B cell (primary cell): ENCODE measurements at regions not wholly inside any gene's neighbourhood (a gene's known extent, or its start where the extent isn't known, plus 50 kb on each side); places are given as distances from the start of the nearest gene placed in this dataset.

Source experiments
- ATAC-seq: fragments of 200-7000 bp; cut with Tn5 transposase; one replicate; pipeline ENCODE4 v1.10.0; 2021; ENCODE audit warnings: low read depth, mild to moderate bottlenecking, moderate number of reproducible peaks, moderate library complexity
- CTCF ChIA-PET: fragments of 350-600 bp; sonication (Branson Sonifier 250); formaldehyde crosslinking; loops from one replicate; lab custom pipeline; 2021; ENCODE audit warnings: antibody characterized with exemption, inconsistent platforms; lab: Charles Lee
- POLR2A ChIA-PET: fragments of 350-600 bp; sonication (Branson Sonifier 250); formaldehyde crosslinking; loops from one replicate; lab custom pipeline; 2021; ENCODE audit warnings: antibody characterized with exemption; lab: Charles Lee
- DNase-seq: peaks from one replicate; pipeline ENCODE4 v3.0.0; 2013
- H2AFZ ChIP-seq: 2 replicates; pipeline ENCODE4 v1.6.1; 2012; ENCODE audit warnings: mild to moderate bottlenecking, low read depth, low read length; ENCODE audit not compliant: insufficient read depth, poor library complexity, severe bottlenecking
- H3K27ac ChIP-seq, 2 donors: 1 replicate in 1 of 2; 2 replicates in 1 of 2; pipeline ENCODE4 v1.5.1; 2012 to 2013; ENCODE audit warnings: low read length in 2 of 2, mild to moderate bottlenecking in 2 of 2, moderate library complexity in 1 of 2
- H3K27me3 ChIP-seq, 4 experiments: fragments of 200-600 bp in 1 of 4; sonication (generic) in 1 of 4; replicated peaks in 1 of 4; 1 replicate in 2 of 4; 2 replicates in 2 of 4; pipeline versions ENCODE4 v1.6.1 to v1.7.0; 2013 to 2016; ENCODE audit warnings: low read length in 3 of 4, mild to moderate bottlenecking in 2 of 4, mixed read lengths in 1 of 4, moderate library complexity in 1 of 4; ENCODE audit not compliant: insufficient read depth in 4 of 4, control insufficient read depth in 3 of 4; ENCODE audit errors: control extremely low read depth in 1 of 4
- H3K36me3 ChIP-seq, 2 experiments: replicated peaks in 1 of 2; 1 replicate in 1 of 2; 2 replicates in 1 of 2; pipeline versions ENCODE4 v1.6.1 to v1.7.1; 2013; ENCODE audit warnings: low read length in 1 of 2; ENCODE audit not compliant: insufficient read depth in 2 of 2, control insufficient read depth in 1 of 2; ENCODE audit errors: control extremely low read depth in 1 of 2, extremely low read depth in 1 of 2
- H3K4me1 ChIP-seq, 2 donors: fragments of 200-600 bp in 1 of 2; sonication (generic) in 1 of 2; 1 replicate in 1 of 2; 2 replicates in 1 of 2; pipeline versions ENCODE4 v1.5.1 to v1.6.1; 2013 to 2017; ENCODE audit warnings: low read length in 2 of 2; ENCODE audit not compliant: control insufficient read depth in 2 of 2, insufficient read depth in 2 of 2
- H3K4me2 ChIP-seq: replicated peaks from 2 replicates; pipeline ENCODE3; 2012; ENCODE audit warnings: mild to moderate bottlenecking, low read depth, low read length; ENCODE audit not compliant: poor library complexity, severe bottlenecking
- H3K4me3 ChIP-seq, 5 experiments: fragments of 200-600 bp in 1 of 5; sonication (generic) in 1 of 5; 1 replicate in 3 of 5; 2 replicates in 2 of 5; pipeline versions ENCODE4 v1.5.1 to v1.7.0; 2011 to 2016; ENCODE audit warnings: low read length in 4 of 5, mild to moderate bottlenecking in 4 of 5, low read depth in 2 of 5, control low read depth in 1 of 5, moderate library complexity in 1 of 5; ENCODE audit not compliant: insufficient read depth in 1 of 5; ENCODE audit errors: control extremely low read depth in 1 of 5, extremely low read depth in 1 of 5
- H3K79me2 ChIP-seq: fragments of 200-600 bp; sonication (generic); one replicate; pipeline ENCODE4 v1.6.0; 2016; ENCODE audit warnings: low read length; ENCODE audit not compliant: control insufficient read depth, insufficient read depth
- H3K9ac ChIP-seq: fragments of 200-600 bp; sonication (generic); 2 replicates; pipeline ENCODE4 v1.6.1; 2017; ENCODE audit warnings: mild to moderate bottlenecking, low read length, moderate library complexity
- H3K9me3 ChIP-seq, 3 donors: one replicate each; pipeline versions ENCODE4 v1.6.1 to v1.7.1; 2013; ENCODE audit warnings: low read length in 2 of 3; ENCODE audit not compliant: control insufficient read depth in 2 of 3, insufficient read depth in 1 of 3; ENCODE audit errors: control extremely low read depth in 1 of 3
- H4K20me1 ChIP-seq: 2 replicates; pipeline ENCODE4 v1.6.0; 2012; ENCODE audit warnings: mild to moderate bottlenecking, low read length; ENCODE audit not compliant: insufficient read depth, control insufficient read depth, poor library complexity, severe bottlenecking
- H3K27ac Mint-ChIP-seq: one replicate; pipeline ENCODE4 v1.8.0; 2021; ENCODE audit warnings: mixed read lengths
- H3K27me3 Mint-ChIP-seq: one replicate; pipeline ENCODE4 v1.8.0; 2021; ENCODE audit warnings: mixed read lengths
- H3K4me1 Mint-ChIP-seq: one replicate; pipeline ENCODE4 v1.8.0; 2021; ENCODE audit warnings: mixed read lengths
- H3K4me3 Mint-ChIP-seq: one replicate; pipeline ENCODE4 v1.8.0; 2021; ENCODE audit warnings: mixed read lengths
- H3K9me3 Mint-ChIP-seq: one replicate; pipeline ENCODE4 v1.8.0; 2022; ENCODE audit warnings: mixed read lengths; ENCODE audit not compliant: insufficient read depth
- EZH2 ChIP-seq: IDR thresholded peaks from 2 replicates; pipeline ENCODE4 v1.6.1; 2012; ENCODE audit warnings: borderline replicate concordance, low read depth, mild to moderate bottlenecking, moderate library complexity, low read length; ENCODE audit not compliant: insufficient read depth, poor library complexity, severe bottlenecking
- WGBS: methylation state at CpG from one replicate; pipeline ENCODE4 v1.1.5; 2013; ENCODE audit warnings: missing lambda C conversion rate; ENCODE audit not compliant: insufficient coverage; 5-methylcytosine and 5-hydroxymethylcytosine counted together
- intact Hi-C: fragments of 100-400 bp; cut with micrococcal nuclease; formaldehyde crosslinking; loops from one replicate; pipeline ENCODE4 v1.10.0; 2022
- TF ChIP-seq, protein P1 (sequence below): fragments of 200-600 bp; IDR thresholded peaks from one replicate; pipeline ENCODE4 v1.8.0; 2022; ENCODE audit warnings: antibody characterized with exemption, mild to moderate bottlenecking

DNA sequence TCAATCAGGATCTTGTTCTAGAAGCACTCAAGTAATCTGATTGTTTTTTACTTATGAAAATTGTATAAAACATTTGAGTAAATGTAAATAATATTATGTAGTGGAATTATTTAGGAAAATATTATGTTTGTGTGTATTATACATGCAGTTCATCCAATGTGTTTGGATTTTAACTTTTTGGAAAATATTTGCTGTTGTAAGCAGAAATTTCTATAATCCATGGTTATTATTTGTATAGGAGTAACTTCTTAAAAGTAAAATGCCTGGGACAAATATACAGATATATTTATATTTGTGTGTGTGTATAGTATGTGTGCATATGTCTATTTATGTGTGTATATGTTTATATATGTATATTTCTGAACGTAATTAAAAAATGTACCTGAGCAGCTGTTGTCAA, 1394.6 kb upstream of the AGA start:
- no peak for TF ChIP-seq EZH2
- TF ChIP-seq, protein P1, sequence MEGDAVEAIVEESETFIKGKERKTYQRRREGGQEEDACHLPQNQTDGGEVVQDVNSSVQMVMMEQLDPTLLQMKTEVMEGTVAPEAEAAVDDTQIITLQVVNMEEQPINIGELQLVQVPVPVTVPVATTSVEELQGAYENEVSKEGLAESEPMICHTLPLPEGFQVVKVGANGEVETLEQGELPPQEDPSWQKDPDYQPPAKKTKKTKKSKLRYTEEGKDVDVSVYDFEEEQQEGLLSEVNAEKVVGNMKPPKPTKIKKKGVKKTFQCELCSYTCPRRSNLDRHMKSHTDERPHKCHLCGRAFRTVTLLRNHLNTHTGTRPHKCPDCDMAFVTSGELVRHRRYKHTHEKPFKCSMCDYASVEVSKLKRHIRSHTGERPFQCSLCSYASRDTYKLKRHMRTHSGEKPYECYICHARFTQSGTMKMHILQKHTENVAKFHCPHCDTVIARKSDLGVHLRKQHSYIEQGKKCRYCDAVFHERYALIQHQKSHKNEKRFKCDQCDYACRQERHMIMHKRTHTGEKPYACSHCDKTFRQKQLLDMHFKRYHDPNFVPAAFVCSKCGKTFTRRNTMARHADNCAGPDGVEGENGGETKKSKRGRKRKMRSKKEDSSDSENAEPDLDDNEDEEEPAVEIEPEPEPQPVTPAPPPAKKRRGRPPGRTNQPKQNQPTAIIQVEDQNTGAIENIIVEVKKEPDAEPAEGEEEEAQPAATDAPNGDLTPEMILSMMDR: no peak
- H3K4me3 Mint-ChIP-seq: no peak overlapping the region
- Histone ChIP-seq H4K20me1 (no peaks in the 10 kb centered on the region), H3K4me2 (no peak overlapping the region), H3K27me3 (no peaks in the 10 kb centered on the region), H3K9me3 (peaks cover 0 to 1% (median 0%) of the 10 kb centered on the region in 3 donors), H3K36me3 (no peaks in the 10 kb centered on the region), H2AFZ (no peak overlapping the region), H3K79me2 (no peaks in the 10 kb centered on the region), H3K4me1 (no peaks in the 10 kb centered on the region), H3K9ac (no peak overlapping the region), H3K4me3 (no peak overlapping the region), H3K27ac (no peak overlapping the region)
- H3K9me3 Mint-ChIP-seq: peaks cover under 1% of the 10 kb centered on the region
- CTCF ChIA-PET: no interaction called here
- no peaks in the 10 kb centered on the region for H3K4me1 Mint-ChIP-seq
- no CpG with 5 or more reads among the region's 1 CpG for WGBS
- H3K27me3 Mint-ChIP-seq: no peaks in the 10 kb centered on the region
- no peak overlapping the region for H3K27ac Mint-ChIP-seq
- POLR2A ChIA-PET: no interaction called here
- no peak for DNase-seq
- ATAC-seq: no peak
- intact Hi-C loops: no loop called here

DNA sequence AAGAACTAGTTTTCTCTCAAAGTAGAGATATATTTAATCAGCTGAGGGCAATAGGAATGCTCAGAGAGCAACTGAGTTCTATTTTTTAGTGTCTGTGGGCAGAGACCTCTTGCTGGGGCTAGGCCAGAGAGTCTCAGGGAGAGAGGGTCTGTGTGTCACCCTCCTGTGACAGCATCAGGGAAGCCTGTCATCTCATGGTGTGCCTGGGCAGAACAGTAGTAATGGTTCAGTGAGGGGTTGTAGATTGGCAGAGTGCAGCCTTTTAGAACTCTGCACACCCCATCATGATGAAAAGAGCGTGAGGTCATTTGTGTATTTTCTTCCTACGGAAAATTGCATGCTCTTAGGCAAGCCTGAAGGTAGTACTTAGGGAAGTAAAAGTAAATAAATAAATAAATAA, 1396.5 kb upstream of the AGA start:
- no peak overlapping the region for H3K4me3 ChIP-seq
- Mint-ChIP-seq H3K27me3 (no peaks in the 10 kb centered on the region), H3K27ac (no peak overlapping the region), H3K9me3 (no peaks in the 10 kb centered on the region), H3K4me3 (no peak overlapping the region), H3K4me1 (no peaks in the 10 kb centered on the region)
- H3K27ac ChIP-seq: no peak overlapping the region
- no peak overlapping the region for H3K4me2 ChIP-seq
- no peaks in the 10 kb centered on the region for H3K36me3 ChIP-seq
- no peak overlapping the region for H2AFZ ChIP-seq
- POLR2A ChIA-PET: no interaction called here
- TF ChIP-seq EZH2: no peak
- TF ChIP-seq, protein P1: no peak
- H3K27me3 ChIP-seq: no peaks in the 10 kb centered on the region
- intact Hi-C loops: no loop called here
- H4K20me1 ChIP-seq: no peaks in the 10 kb centered on the region
- H3K9me3 ChIP-seq: no peaks in the 10 kb centered on the region
- no peak for DNase-seq
- H3K4me1 ChIP-seq: no peaks in the 10 kb centered on the region
- ATAC-seq: no peak
- no peaks in the 10 kb centered on the region for H3K79me2 ChIP-seq
- no peak overlapping the region for H3K9ac ChIP-seq
- WGBS: no CpG with 5 or more reads among the region's 2 CpGs
- CTCF ChIA-PET: no interaction called here
